Brain microvascular endothelial cell (primary cell): ENCODE measurements at regions not wholly inside any gene's neighbourhood (a gene's known extent, or its start where the extent isn't known, plus 50 kb on each side); places are given as distances from the start of the nearest gene placed in this dataset.
"Not testable (repeated sequence)": the region's sequence is repeated elsewhere in the genome, so short reads cannot be mapped to it uniquely, and the experiment has no call there.

Experiments
- DNase-seq: peaks from one replicate; pipeline ENCODE4 v3.0.0-alpha.2; 2020
- H3K27ac ChIP-seq: fragments of 250-450 bp; sonication (Bioruptor Pico); 2 replicates; pipeline ENCODE4 v1.5.1; 2020; ENCODE audit warnings: mild to moderate bottlenecking, moderate library complexity
- H3K27me3 ChIP-seq: fragments of 250-450 bp; sonication (Bioruptor Pico); replicated peaks from 2 replicates; pipeline ENCODE4 v1.5.1; 2020; ENCODE audit warnings: mild to moderate bottlenecking
- H3K36me3 ChIP-seq: fragments of 250-450 bp; sonication (Bioruptor Pico); replicated peaks from 2 replicates; pipeline ENCODE4 v1.5.1; 2020; ENCODE audit warnings: mild to moderate bottlenecking
- H3K4me3 ChIP-seq: 2 replicates; pipeline ENCODE4 v1.5.1; 2011; ENCODE audit warnings: low read depth, mild to moderate bottlenecking, control low read depth, low read length, moderate library complexity
- CTCF ChIP-seq: IDR thresholded peaks from 2 replicates; pipeline ENCODE4 v1.5.1; 2011; ENCODE audit warnings: low read depth, mild to moderate bottlenecking, moderate library complexity, low read length, control low read depth, inconsistent platforms; ENCODE audit errors: missing control alignments
- in situ Hi-C: cut with HindIII; loops from 2 replicates; pipeline ENCODE4 v1.10.0; 2017; ENCODE audit warnings: low sequenced_read_pairs, low pct_ligation_motif_present

GRCh38 chr16:88141580-88141979, 190.3 kb downstream of the BANP start:
- TF ChIP-seq CTCF, result no peak
- Histone ChIP-seq H3K27me3 (no peaks in the 10 kb centered on the region), H3K27ac (no peak overlapping the region), H3K36me3 (no peaks in the 10 kb centered on the region), H3K4me3 (no peak overlapping the region)
- DNase-seq, result no peak
- in situ Hi-C loops, result no loop called here

GRCh38 chr16:88142056-88142935, 191.1 kb downstream of the BANP start:
- H3K27me3 ChIP-seq, H3K4me3 ChIP-seq, H3K27ac ChIP-seq, DNase-seq, in situ Hi-C loops, H3K36me3 ChIP-seq: not testable (repeated sequence)

GRCh38 chr16:88143122-88144027, 192.1 kb downstream of the BANP start:
- H3K36me3 ChIP-seq, H3K4me3 ChIP-seq, in situ Hi-C loops, H3K27ac ChIP-seq, DNase-seq, H3K27me3 ChIP-seq: not testable (repeated sequence)

GRCh38 chr16:88144028-88144511, 192.8 kb downstream of the BANP start:
- DNase-seq, result no peak
- no peak overlapping the region for H3K27ac ChIP-seq
- H3K27me3 ChIP-seq, result no peaks in the 10 kb centered on the region
- in situ Hi-C loops, result no loop called here
- TF ChIP-seq CTCF, result no peak
- H3K4me3 ChIP-seq, result no peak overlapping the region
- H3K36me3 ChIP-seq, result no peaks in the 10 kb centered on the region

- H3K27me3 ChIP-seq, DNase-seq, in situ Hi-C loops: not testable (repeated sequence)
Observed at GRCh38 chr16:88145376-88145775, 194.1 kb downstream of the BANP start.

GRCh38 chr16:88145824-88146405, 194.7 kb downstream of the BANP start:
- DNase-seq, in situ Hi-C loops, H3K36me3 ChIP-seq, H3K27ac ChIP-seq, H3K27me3 ChIP-seq, H3K4me3 ChIP-seq: not testable (repeated sequence)

More at GRCh38 chr16:88145376-88145775, 194.1 kb downstream of the BANP start:
- not testable (repeated sequence) for H3K36me3 ChIP-seq, H3K27ac ChIP-seq, H3K4me3 ChIP-seq
- TF ChIP-seq CTCF, result peak; percentile 52

- H3K27ac ChIP-seq, H3K4me3 ChIP-seq, in situ Hi-C loops: not testable (repeated sequence)
Observed at GRCh38 chr16:88148078-88148477, 196.8 kb downstream of the BANP start.

GRCh38 chr16:88148682-88149081, 197.4 kb downstream of the BANP start:
- in situ Hi-C loops, H3K36me3 ChIP-seq, DNase-seq, H3K4me3 ChIP-seq, H3K27ac ChIP-seq, H3K27me3 ChIP-seq: not testable (repeated sequence)

More at GRCh38 chr16:88148078-88148477, 196.8 kb downstream of the BANP start:
- not testable (repeated sequence) for H3K27me3 ChIP-seq, DNase-seq, H3K36me3 ChIP-seq

GRCh38 chr16:88149158-88149603, 197.9 kb downstream of the BANP start:
- H3K27ac ChIP-seq, in situ Hi-C loops, H3K36me3 ChIP-seq, H3K4me3 ChIP-seq, H3K27me3 ChIP-seq, DNase-seq: not testable (repeated sequence)

- in situ Hi-C loops, result not testable (repeated sequence)
Observed at GRCh38 chr16:88149663-88150062, 198.4 kb downstream of the BANP start.

More at GRCh38 chr16:88149663-88150062, 198.4 kb downstream of the BANP start:
- H3K27ac ChIP-seq, H3K36me3 ChIP-seq, H3K4me3 ChIP-seq, DNase-seq, H3K27me3 ChIP-seq: not testable (repeated sequence)
